Suppressor macrophage treated with lipopolysaccharide for 4 hours (primary cell): ENCODE measurements at regions not wholly inside any gene's neighbourhood (a gene's known extent, or its start where the extent isn't known, plus 50 kb on each side); places are given as distances from the start of the nearest gene placed in this dataset.
"Not testable (repeated sequence)": the region's sequence is repeated elsewhere in the genome, so short reads cannot be mapped to it uniquely, and the experiment has no call there.

ENCODE experiments used
- DNase-seq: peaks from one replicate; pipeline ENCODE4 v3.0.0-alpha.2; 2020

DNA sequence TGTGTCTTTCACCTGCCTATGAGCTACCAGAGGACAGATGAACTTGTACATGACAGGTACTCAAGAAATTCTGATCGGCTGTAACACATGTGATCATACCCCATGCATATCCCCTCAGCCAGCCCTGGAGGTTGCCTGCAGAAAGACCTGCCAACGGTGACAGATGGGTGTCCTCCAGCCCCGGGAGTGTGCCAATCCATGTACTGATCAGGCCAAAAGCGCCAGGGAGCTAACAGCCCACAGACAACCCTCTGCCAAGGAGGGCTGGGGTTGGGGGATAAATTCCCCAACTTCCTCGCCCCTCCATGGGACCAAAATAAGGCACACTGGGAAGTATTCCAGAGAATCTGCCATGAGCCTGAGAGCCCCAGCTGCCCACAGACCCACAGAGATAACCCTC lies 189.4 kb downstream of the CCT6B start:
- no peak for DNase-seq

DNA sequence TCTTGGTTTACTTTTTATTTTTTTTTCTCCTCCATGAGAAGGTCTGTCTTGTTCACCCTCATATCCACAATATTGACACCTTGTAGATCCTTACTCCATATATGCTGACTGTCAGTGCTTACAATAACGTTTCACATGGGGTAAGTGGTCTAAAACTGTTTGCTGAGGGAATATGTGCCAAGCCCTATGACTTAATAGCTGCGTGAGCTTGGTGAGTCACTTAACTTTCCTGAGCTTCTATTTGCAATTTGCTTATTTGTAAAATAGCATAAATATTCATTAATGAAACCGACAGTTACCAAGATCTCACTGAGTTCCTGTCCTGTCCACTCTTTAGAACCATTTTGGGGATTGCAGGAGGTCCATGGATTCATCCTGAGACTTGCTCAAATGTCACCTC lies 190.7 kb downstream of the CCT6B start:
- no peak for DNase-seq

DNA sequence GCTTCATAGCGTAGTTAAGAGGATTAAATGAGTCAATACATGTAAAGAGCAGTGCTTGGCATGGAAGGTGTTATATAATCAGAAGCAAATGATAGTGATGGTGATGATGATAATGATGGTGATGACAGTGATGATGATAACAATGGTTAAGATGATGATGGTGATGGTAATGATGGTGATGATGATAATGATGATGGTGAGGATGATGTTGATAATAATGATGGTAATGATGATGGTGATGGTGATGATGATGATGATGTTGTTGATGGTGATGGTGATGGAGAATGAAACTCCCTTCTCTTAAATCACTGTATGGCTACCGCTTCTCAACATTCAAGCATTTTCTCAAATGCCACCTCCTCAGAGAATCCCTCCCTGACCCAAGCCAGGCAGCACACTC lies 190.5 kb downstream of the TMEM132E start:
- no peak for DNase-seq

DNA sequence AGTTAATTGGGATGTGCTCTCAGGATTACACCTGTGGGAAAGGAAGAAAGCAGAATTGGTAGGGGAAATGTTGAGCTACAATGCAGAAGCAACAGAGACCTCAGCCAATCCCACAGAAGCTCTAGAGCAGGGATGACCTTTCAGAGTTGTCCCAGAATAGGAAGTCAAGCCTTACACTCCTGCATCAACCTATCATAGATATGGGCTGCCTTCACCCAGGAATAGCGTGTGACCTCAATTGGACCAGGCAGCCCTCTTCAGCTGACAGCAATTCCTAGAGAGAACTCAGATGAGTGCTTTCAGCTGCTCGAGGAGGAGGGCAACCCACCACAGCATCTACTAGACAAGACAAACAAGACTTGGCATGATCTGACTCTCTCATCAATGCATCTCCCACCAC lies 189.7 kb downstream of the TMEM132E start:
- DNase-seq = no peak

DNA sequence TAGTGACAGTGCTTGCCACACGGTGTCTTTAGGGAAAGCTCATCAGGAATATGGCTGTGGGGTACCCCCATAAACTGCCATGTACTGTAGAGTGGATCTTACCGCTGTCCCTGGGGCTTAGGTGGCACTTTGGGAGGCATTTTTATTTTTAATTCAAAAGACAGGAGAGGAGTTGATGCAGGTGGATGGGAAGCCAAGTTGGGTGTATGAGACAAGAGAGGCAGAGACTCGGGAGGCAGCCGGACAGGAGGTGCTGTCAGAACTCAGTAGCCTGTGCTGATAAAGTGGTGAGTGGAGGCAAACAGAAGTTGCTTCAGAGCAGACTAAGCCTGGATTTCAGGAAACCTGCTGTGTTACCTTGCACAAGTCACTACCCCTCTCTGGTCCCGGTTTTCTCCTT lies 185.9 kb downstream of the TMEM132E start:
- no peak for DNase-seq

DNA sequence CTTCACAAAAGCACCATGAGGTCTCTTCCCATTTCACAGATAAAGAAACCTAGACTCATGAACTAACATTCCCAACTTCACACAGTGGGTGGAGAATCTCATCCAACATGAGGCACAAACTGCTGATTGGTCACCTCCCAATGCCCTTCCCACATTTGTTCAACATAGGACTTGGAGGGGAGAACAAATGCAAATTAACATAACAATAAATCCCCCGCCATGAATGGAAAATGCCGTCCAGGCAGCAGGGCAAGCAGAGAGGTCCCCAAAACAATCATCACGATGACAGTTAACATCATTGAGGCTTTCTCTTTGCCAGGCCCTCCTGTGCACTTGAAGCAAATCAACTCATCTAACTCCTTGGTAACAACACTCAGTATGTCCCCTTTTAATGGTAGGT lies 185.3 kb downstream of the TMEM132E start:
- DNase-seq = no peak

DNA sequence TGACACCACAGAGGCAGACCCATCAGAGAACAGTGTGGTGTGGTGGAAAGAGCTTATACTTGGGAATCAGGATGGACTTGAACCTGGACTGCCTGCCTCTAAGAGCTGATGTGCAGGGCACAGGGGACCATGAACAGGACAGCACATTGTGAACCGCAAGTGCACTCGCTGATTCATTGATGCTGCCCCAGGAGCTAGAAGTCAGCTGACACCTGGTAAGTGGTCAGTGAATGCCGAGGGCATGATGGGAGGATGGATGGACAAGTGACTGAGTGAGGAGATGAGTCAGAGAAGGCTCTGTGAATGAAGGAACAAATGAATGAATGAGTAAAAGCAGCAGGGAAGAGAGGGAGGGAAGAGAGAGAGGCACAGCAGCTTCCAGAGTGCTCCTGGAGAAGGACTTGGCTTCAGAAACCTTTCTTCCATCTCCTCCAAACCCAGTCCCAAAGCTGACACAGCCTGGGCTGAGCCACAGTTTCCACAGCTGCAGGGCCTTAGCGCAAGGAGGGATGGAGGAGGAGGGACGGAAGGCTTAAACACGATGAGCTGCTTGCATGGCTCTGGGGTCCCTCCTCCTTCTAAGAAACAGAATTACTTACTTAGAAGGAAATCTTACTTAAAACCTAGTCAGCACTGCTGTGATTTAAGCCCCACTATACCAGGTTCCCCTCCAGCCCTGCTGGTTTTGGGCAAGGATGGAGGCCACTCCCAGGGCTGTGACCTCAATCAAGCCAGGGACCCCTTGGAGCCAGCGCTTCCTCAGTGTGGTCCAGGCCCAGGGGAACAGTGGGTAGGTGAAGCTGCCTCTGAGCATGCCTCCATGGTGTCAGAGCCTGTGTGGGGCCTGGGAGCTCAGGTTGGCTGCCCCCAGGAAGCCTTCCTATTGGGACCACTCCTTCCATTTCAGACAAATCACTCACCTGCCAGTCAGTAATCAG lies 184.6 kb downstream of the TMEM132E start:
- no peak for DNase-seq

DNA sequence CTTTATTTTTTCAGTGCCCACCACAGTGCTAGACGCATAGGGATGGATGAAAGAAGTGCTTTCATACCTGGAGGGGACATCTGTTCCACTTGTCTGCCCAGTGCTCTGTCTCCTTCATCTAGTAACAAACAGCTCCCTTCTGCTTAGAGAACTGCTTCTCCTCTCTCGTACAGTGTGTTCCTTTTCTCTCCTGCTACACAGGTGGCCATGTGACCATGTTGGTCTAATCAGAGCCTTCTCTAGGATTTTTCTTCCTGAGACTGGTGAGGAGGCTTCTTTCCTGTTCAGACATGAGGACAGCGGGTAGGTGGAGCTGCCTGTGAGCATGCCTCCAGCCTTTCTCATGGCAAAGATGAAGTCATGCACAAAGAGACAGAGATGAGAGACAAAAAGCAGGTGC lies 182.7 kb downstream of the TMEM132E start:
- no peak for DNase-seq

DNA sequence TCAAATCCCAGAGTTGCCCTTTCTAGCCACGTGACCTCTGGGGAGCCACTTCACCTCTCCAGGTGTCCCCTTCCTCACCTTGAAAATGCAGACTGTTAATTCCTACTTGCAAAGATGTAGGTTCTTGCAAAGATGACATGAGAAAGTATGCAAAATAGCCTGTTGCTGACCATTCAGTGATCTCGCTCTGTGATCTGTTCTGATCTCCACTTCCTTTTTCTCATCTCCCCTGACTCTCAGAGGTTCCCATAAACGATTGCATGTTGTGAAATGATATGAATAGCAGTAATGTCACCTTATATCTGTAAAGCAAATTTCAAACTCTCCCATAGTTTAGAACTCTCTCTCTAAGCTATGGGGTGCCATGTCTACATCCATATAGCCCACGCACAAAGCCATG lies 182.3 kb downstream of the TMEM132E start:
- peak; percentile 3 for DNase-seq

DNA sequence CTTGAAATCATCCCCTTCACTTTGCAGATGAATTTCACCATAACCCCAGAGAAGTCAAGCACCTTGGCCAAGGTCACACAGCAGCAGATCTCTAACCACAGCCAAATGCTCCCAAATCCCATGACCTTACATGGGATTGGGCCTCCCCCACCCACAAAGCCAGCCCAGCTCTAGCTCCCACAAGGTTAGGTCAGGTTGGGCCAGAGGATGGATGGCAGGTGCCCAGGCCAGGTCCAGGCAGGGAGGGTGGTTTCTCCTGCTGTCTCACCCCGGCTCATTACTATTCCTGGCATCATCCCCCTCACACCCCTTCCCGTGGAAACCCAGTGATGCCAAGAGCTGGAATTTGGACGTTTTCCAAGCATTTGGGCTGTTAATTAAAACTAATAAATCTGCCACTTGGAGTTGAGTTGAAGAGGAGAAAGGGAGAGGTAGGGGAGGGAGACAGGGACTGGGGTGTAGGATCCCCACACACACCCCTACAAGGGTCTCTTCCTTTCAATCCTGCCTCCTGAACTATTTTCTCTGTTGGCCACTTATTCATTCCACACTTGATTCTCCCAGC lies 181.6 kb downstream of the TMEM132E start:
- no peak for DNase-seq

DNA sequence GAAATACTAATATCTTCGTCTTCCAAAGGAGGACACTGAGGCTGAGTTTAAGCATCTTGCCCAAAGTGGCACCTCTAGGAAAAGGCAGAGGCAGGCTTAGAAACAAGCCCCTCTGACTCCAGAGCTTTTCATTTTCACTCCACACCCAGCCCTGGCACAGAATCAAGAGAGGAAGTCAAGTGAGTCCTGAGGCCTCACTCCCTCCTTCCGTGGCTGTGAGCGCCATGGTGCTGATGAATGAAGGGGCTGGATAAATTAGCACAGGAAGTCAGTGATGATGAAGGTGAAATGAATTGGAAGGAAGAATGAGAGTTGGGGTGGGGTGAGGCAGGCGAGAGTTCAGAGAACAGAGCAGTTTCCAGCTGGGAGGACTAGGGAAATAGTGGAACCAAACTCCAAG lies 179.3 kb downstream of the TMEM132E start:
- DNase-seq = no peak

DNA sequence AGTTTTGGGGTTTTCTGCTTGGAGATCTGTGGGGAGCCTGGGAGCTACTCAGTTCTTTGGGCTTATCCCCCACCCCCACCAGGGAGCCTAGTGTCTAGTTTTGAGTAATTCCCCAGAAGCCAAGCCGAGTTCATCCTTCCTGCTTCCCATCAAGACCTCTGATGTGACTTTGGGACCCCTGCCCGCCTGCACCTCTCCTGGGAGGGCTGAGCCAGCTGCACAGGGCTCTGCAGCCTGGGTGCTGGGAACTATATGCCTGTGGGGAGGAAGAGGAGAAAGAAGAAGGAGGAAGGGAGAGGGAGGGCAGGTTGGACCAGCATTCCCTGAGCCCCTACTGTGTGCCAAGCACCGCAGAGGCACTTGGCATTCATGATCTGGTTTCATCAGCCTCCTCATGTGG lies 178.9 kb downstream of the TMEM132E start:
- no peak for DNase-seq

DNA sequence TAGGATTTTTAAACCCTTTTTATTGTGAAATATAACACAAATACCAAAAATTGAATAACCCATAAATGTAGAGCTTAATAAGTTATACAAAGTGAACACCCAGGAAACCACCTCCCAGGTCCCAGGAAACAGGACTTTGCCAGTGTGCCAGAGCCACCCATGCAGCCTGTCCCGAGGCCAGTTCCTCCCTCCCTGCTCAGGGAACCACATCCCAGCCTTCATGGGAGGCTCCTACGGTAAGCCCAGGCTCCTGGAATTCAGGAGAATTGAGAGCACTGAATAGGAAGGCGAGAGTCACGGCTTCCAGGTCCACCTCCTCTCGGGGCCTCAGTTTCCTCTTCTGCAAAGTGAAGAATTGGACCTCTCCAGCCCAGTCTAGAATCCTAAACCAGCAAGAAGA lies 178.2 kb downstream of the TMEM132E start:
- DNase-seq = no peak

DNA sequence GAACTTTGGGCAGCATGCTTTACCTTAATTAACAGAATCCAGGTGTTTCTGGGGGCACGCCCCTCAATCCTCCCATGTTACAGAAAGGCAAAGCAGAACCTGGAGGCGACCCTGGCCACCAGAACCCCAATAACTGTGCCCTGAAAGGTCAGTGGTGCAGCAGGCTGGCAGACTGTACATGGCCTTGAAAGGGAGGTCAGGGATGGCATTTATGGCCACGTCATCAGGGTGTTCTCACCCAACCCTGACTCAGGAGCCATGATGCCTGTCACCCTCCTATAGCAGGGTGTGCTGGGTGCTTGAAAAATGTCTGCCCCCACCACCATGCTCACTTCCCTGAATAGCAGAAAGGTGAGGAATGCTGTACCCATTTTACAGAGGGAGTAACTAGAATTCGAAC lies 177.7 kb downstream of the TMEM132E start:
- DNase-seq = no peak

DNA sequence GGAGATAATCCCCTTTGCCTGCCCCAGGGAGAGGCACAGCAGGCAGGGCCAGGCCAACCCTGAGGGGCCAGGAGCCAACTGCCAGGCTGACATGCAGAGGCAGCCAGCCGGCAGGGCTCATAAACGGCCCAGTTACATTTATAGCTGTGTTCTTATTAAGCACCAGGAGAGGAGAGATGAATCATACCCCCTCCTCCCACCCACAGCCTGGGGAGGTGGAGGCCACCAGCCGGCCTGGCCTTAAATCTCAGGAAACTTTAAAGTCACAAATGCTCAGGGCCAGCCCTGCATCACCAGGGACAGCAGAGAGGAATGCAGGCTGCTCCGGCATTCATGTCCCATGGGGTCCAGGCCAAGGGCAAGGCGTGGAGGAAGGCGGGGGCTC lies 177.2 kb downstream of the TMEM132E start:
- no peak for DNase-seq

DNA sequence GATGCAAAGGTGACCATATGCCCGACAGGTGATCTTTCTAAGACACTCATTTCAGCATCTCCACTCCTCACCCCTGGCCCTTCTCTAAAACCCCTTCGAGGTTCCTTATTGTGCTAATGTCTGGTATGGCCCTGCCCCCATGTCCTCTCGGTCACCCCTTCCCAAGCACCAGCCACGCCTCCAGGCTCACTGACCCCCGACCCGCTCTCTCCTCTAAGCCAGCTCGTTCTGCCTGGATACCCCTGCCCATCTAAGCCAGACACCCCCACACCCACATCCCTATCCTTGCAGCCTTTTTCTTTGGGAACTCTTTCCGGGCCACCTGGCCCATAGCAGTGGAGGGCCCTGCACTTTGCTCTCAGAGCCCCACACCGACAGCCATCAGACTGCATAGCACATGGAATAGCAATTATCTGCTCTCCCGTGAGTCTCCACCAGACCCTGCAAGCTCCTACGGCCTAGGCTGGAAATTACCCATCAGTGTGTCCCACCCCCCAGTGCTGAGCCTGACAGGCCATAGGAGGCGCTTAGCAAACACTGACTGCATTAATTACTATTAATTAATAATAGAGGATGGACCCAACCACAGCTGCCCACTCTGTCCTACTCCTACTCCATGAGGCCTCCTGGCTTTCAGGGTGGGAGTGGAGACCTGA lies 176.7 kb downstream of the TMEM132E start:
- no peak for DNase-seq

DNA sequence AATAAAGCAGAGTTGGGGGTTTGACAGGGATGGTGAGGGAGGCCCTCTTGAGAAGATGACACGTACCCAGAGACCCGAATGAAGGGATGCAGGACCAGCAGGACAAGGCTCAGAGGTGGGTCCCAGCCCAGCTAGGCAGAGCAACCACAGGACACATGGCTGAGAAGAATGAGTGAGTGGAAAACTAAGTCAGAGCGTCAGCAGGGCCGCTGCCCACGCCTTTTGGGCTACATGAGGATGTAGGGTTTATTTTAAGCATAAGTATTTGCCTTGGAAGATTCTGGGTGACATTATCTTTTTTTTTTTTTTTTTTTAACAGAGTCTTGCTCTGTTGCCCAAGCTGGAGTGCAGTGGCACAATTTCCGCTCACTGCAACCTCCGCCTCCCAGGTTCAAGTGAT lies 176.0 kb downstream of the TMEM132E start:
- DNase-seq = no peak

DNA sequence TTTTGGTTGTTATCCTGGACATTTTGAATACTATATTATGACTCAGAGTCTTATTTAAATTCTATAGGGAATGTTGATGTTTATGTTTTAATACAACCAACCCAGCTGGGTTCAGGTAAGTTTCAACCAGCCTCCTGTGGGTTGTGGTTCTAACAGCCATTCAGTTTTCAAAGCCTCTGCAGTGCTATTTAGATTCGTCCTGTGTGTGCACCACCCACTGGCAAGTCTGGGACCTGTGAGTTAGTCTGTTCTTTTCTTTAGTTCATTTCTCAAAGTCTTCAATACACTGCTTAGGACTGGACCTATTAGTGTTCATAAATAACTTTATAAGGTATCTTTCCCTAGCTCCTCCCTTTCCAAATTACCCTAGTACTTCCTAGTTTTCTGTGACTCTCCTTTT lies 170.6 kb downstream of the TMEM132E start:
- no peak for DNase-seq

DNA sequence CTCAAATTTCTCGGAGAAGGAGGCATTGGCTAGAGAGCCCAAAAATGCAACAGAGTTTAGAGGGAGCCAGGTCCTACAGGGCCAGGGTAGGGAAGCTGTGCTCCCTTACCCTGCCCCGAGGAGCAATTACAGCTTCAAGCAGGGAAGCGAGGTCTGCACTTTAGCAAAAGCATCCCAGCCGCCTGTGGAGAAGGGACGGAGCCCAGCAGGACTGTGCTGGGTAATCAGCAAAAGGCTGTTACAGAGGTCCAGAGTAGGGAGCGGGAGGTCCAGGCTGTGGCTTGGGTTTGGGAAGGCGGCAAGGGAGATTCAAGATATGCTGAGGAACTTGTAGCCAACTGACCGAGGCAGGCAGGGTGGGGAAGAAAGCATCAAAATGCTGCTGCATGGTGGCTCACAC lies 162.6 kb downstream of the TMEM132E start:
- no peak for DNase-seq

DNA sequence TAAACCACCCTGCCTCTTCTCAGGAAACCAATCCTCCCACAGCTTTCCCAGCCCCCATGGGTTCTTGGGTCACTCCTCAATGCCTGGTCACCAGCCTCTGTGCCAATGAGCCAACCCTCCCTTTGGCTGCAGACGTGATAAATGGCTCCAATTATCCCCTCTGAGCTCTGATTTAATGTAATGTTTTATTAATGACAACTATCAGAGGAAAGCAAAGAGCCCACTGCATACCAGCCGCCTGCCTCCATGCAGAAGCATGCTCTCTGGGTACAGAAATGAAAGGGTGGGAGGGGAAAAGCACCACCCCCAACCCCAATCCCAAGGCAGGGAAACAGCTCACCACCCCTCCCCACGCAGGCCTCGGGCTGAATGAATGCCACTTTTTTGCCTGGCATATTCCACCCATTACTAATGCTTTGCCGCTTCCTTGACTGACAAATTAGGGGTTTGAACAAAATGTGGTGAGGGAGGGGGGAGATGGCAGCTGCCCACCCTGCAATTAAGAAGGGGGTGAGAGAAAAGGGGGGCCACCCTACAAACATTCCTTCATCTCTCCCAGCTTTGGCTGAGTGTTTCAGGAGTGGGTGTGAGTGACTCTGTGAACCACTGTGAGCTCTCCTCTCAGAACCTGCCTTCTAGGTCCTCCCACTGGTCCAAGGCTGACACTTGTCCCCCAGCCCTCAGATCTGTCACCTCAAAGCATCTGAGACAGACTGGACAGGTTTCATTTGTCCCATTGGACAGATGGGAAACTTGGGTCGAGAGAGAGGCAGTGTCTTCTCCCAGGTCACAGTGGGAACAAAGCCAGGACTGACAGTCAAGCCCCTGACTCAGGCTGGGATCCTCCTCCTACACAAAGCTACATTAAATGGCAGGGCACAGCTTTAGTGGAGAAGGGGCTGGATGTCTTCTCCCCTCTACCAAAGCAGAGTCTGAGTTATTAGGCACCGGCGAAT lies 161.5 kb downstream of the TMEM132E start:
- DNase-seq = no peak

DNA sequence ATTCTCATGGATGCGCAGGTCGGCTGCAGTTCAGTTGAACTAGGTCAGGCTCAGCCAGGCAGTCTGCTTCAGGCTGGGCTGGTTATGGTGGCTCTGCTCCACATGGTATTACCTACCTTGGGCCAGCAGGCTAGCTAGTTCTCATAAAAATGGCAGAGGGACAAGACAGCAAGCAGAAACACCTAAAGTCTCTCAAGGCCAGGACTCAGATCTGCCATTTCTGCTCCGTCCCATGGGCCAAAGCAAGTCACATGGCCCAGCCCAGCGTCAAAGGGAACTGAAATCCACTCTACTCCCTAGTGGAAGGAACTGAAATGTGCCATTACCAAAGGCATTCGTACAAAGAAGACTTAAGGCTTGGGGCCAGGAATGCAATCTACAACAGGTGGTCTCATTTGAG lies 160.0 kb downstream of the TMEM132E start:
- DNase-seq = no peak

DNA sequence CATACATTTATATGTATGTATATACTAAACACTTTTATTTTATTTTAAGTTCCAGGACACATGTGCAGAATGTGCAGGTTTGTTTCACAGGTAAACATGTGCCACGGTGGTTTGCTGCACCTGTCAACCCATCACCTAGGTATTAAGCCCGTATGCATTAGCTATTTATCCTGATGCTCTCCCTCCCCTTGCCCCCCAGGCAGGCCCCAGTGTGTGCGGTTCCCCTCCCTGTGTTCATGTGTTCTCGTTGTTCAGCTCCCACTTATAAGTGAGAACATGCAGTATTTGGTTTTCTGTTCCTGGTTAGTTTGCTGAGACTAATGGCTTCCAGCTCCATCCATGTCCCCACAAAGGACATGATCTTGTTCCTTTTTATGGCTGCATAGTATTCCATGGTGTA lies 158.3 kb downstream of the TMEM132E start:
- DNase-seq = not testable (repeated sequence)

DNA sequence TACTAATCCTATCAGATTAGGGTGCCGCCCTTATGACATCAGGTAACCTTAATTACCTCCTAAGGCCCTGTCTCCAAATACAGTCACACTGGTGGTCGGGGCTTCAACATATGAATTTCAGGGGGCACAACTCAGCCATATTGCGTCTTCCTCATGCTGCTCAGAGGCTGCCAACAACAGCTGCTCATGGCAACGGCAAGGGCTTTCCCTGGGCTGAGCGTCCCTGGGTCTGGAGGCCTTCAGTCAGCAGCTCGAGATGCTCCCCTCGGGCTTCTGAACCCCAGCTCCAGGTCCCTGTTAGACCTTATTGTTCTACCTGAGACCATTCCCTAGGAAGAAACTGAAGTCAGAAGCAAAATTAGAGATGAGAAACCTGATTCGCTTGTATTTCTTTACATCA lies 157.2 kb downstream of the TMEM132E start:
- DNase-seq = no peak
